Neural crest cell (in vitro differentiated cells): ENCODE measurements at regions not wholly inside any gene's neighbourhood (a gene's known extent, or its start where the extent isn't known, plus 50 kb on each side); places are given as distances from the start of the nearest gene placed in this dataset.

ENCODE experiments used
- DNase-seq: peaks from one replicate; pipeline ENCODE4 v3.0.0; 2021; ENCODE audit warnings: low read depth, mixed read lengths, low spot score
- H3K27ac Mint-ChIP-seq: one replicate; pipeline ENCODE4 v1.8.0; 2021; ENCODE audit warnings: mild to moderate bottlenecking, mixed read lengths; ENCODE audit not compliant: unreplicated experiment
- H3K27me3 Mint-ChIP-seq: 2 replicates; pipeline ENCODE4 v1.8.0; 2021; ENCODE audit warnings: low read depth, mild to moderate bottlenecking, mixed read lengths
- H3K36me3 Mint-ChIP-seq: 2 replicates; pipeline ENCODE4 v1.8.0; 2021; ENCODE audit warnings: low read depth, mild to moderate bottlenecking, mixed read lengths
- H3K4me1 Mint-ChIP-seq: 2 replicates; pipeline ENCODE4 v1.8.0; 2021; ENCODE audit warnings: mixed read lengths
- H3K4me3 Mint-ChIP-seq: one replicate; pipeline ENCODE4 v1.8.0; 2021; ENCODE audit warnings: mild to moderate bottlenecking, mixed read lengths
- H3K9me3 Mint-ChIP-seq: 2 replicates; pipeline ENCODE4 v1.8.0; 2021; ENCODE audit warnings: mixed read lengths
- CTCF ChIP-seq: fragments of 200-600 bp; sonication (generic); conservative IDR thresholded peaks from 2 replicates; pipeline ENCODE4 v1.5.0; 2021; ENCODE audit warnings: antibody characterized with exemption, mild to moderate bottlenecking

- no peaks in the 10 kb centered on the region for H3K27me3 Mint-ChIP-seq
- H3K4me1 Mint-ChIP-seq: peaks cover 6% of the 10 kb centered on the region
- no peak for TF ChIP-seq CTCF
- H3K9me3 Mint-ChIP-seq: peaks cover 5% of the 10 kb centered on the region
- H3K27ac Mint-ChIP-seq: peak overlapping the region; percentile 38
- H3K4me3 Mint-ChIP-seq: no peak overlapping the region
- DNase-seq: no peak
- no peaks in the 10 kb centered on the region for H3K36me3 Mint-ChIP-seq
Measured at GRCh38 chr14:34201909-34202637, 251.2 kb upstream of the EGLN3 start.

- H3K36me3 Mint-ChIP-seq: no peaks in the 10 kb centered on the region
- peaks cover 6% of the 10 kb centered on the region for H3K4me1 Mint-ChIP-seq
- no peak for DNase-seq
- H3K27me3 Mint-ChIP-seq: no peaks in the 10 kb centered on the region
- no peak overlapping the region for H3K27ac Mint-ChIP-seq
- H3K9me3 Mint-ChIP-seq: peaks cover 4% of the 10 kb centered on the region
- TF ChIP-seq CTCF: no peak
- no peak overlapping the region for H3K4me3 Mint-ChIP-seq
Measured at GRCh38 chr14:34199585-34199984, 248.7 kb upstream of the EGLN3 start.

GRCh38 chr14:34198096-34198495 is 247.2 kb upstream of the EGLN3 start:
- no peak for TF ChIP-seq CTCF
- H3K4me1 Mint-ChIP-seq: peaks cover 6% of the 10 kb centered on the region
- H3K9me3 Mint-ChIP-seq: no peaks in the 10 kb centered on the region
- H3K27me3 Mint-ChIP-seq: no peaks in the 10 kb centered on the region
- DNase-seq: no peak
- H3K4me3 Mint-ChIP-seq: no peak overlapping the region
- H3K27ac Mint-ChIP-seq: no peak overlapping the region
- no peaks in the 10 kb centered on the region for H3K36me3 Mint-ChIP-seq

GRCh38 chr14:34195964-34196363 is 245.1 kb upstream of the EGLN3 start:
- peaks cover 6% of the 10 kb centered on the region for H3K4me1 Mint-ChIP-seq
- no peak overlapping the region for H3K27ac Mint-ChIP-seq
- TF ChIP-seq CTCF: no peak
- DNase-seq: no peak
- H3K9me3 Mint-ChIP-seq: peaks cover 2% of the 10 kb centered on the region
- H3K36me3 Mint-ChIP-seq: no peaks in the 10 kb centered on the region
- H3K4me3 Mint-ChIP-seq: no peak overlapping the region
- no peaks in the 10 kb centered on the region for H3K27me3 Mint-ChIP-seq

GRCh38 chr14:34190717-34191116 is 239.8 kb upstream of the EGLN3 start:
- TF ChIP-seq CTCF: no peak
- Mint-ChIP-seq H3K4me1 (no peaks in the 10 kb centered on the region), H3K36me3 (no peaks in the 10 kb centered on the region), H3K27me3 (no peaks in the 10 kb centered on the region), H3K27ac (no peak overlapping the region), H3K4me3 (no peak overlapping the region), H3K9me3 (peaks cover 2% of the 10 kb centered on the region)
- no peak for DNase-seq
